ENCODE measurements at regions not wholly inside any gene's neighbourhood (a gene's known extent, or its start where the extent isn't known, plus 50 kb on each side); places are given as distances from the start of the nearest gene placed in this dataset.

DNA sequence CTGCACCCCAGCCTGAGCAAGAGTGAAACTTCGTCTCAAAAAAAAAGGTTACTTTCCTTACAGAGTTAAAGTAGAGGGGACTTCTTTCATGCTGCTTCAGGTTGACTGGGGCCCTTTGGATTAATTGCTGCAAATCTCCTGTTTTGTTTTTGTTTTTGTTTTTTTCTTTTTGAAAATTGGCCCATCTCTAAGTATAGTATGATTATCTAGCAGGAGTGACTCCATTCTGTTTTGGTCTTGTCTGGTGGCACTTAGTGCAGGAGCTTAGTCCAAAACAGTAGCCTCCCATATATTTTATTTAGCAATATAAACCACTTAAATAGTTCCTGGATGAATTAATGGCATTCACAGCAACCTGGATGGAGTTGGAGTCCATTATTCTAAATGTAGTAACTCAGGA is 113.0 kb downstream of the RPL22L1 start:
- no peak for DNase-seq
- H3K9me3 Mint-ChIP-seq: no peaks in the 10 kb centered on the region
- no peak overlapping the region for H3K27ac Mint-ChIP-seq
- H3K4me1 ChIP-seq (ENCODE audit: insufficient read depth, low read length): no peaks in the 10 kb centered on the region
- no peaks in the 10 kb centered on the region for H3K36me3 ChIP-seq (ENCODE audit: insufficient read depth, low read length)
- no peaks in the 10 kb centered on the region for H3K4me1 Mint-ChIP-seq
- no peaks in the 10 kb centered on the region for H3K27me3 ChIP-seq (ENCODE audit: insufficient read depth, low read length, poor library complexity, severe bottlenecking)
- H3K4me3 Mint-ChIP-seq: no peak overlapping the region
- POLR2A ChIA-PET: no interaction called here
- H3K27ac ChIP-seq (ENCODE audit: low read depth, low read length): no peak overlapping the region
- no peaks in the 10 kb centered on the region for H3K36me3 Mint-ChIP-seq
- H3K27me3 Mint-ChIP-seq: peaks cover 11 to 21% of the 10 kb centered on the region in 2 donors
- H3K4me3 ChIP-seq (ENCODE audit: low read length): no peak overlapping the region
- H3K9me3 ChIP-seq (ENCODE audit: low read length): no peaks in the 10 kb centered on the region
- CTCF ChIA-PET: no interaction called here

DNA sequence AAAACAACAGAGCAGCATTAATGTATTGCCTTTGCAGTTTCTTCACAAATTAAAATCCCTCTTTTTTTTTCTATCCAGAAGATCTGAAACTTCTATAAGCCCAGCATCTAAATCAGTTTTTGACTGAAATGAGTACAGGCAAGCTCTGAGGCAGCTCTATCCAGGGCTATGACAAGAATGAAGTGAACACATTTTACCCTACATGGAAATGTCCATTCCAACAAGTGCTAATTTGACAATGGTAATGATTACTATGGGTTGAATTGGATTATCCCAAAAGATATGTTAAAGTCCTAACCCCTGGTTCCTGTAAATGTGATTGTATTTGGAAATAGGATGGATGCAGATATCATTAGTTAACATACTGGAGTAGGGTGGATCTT is 115.7 kb downstream of the RPL22L1 start:
- Histone ChIP-seq H3K27me3 (ENCODE audit: insufficient read depth, low read length, poor library complexity, severe bottlenecking) (no peaks in the 10 kb centered on the region), H3K9me3 (ENCODE audit: low read length) (no peaks in the 10 kb centered on the region), H3K27ac (ENCODE audit: low read depth, low read length) (no peak overlapping the region), H3K36me3 (ENCODE audit: insufficient read depth, low read length) (no peaks in the 10 kb centered on the region), H3K4me3 (ENCODE audit: low read length) (no peak overlapping the region), H3K4me1 (ENCODE audit: insufficient read depth, low read length) (no peaks in the 10 kb centered on the region)
- POLR2A ChIA-PET: no interaction called here
- Mint-ChIP-seq H3K4me1 (no peaks in the 10 kb centered on the region), H3K36me3 (no peaks in the 10 kb centered on the region), H3K27ac (no peak overlapping the region), H3K27me3 (peaks cover 23 to 45% of the 10 kb centered on the region in 2 donors), H3K4me3 (no peak overlapping the region), H3K9me3 (no peaks in the 10 kb centered on the region)
- no peak for DNase-seq
- CTCF ChIA-PET: no interaction called here

DNA sequence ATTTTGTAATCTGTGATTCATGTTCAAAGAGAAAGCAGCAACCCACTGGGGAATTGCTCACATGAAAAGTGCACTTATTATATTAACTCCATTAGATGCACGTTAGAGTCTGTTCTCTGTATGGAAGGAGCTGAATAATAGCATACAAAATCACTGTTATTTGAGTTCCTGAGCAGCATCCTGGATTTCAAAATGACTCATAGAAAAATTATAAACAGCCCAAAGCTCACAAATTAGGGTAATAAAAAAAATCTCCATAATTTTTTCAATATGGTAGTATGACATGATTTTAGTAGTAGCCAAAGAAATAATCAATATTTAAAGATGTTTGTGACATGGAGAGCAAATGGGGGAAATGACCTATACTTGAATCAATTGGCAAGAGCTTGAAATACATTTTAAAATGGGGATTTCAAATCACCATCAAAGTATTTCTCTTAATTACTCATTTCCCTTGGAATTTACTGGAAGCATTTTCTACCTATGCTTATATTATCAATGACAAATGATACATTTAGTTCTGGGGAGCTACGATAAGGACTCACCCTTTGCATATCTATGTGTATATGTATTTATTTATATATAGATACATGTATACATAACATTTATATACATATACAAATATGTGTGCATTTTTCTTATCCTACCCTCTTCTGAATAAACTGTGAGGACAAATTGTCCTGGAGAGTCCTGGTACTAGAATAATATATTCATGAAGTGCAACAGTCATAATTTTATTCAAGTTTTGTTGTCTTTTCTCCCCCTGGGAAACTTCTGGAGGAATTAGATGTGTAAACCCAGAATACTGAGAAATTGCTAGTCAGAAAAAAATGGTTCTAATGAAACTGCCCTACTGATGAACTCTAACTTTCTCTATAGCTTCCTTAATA is 116.3 kb downstream of the RPL22L1 start:
- Histone ChIP-seq H3K36me3 (ENCODE audit: insufficient read depth, low read length) (no peaks in the 10 kb centered on the region), H3K27ac (ENCODE audit: low read depth, low read length) (no peak overlapping the region), H3K9me3 (ENCODE audit: low read length) (no peaks in the 10 kb centered on the region), H3K4me1 (ENCODE audit: insufficient read depth, low read length) (no peaks in the 10 kb centered on the region), H3K4me3 (ENCODE audit: low read length) (no peak overlapping the region), H3K27me3 (ENCODE audit: insufficient read depth, low read length, poor library complexity, severe bottlenecking) (no peaks in the 10 kb centered on the region)
- H3K4me1 Mint-ChIP-seq: no peaks in the 10 kb centered on the region
- H3K36me3 Mint-ChIP-seq: no peaks in the 10 kb centered on the region
- H3K27ac Mint-ChIP-seq: no peak overlapping the region
- no peak overlapping the region for H3K4me3 Mint-ChIP-seq
- DNase-seq: no peak
- no peaks in the 10 kb centered on the region for H3K9me3 Mint-ChIP-seq
- ChIA-PET POLR2A (no interaction called here), CTCF (no interaction called here)
- H3K27me3 Mint-ChIP-seq: peaks cover 25 to 52% of the 10 kb centered on the region in 2 donors

DNA sequence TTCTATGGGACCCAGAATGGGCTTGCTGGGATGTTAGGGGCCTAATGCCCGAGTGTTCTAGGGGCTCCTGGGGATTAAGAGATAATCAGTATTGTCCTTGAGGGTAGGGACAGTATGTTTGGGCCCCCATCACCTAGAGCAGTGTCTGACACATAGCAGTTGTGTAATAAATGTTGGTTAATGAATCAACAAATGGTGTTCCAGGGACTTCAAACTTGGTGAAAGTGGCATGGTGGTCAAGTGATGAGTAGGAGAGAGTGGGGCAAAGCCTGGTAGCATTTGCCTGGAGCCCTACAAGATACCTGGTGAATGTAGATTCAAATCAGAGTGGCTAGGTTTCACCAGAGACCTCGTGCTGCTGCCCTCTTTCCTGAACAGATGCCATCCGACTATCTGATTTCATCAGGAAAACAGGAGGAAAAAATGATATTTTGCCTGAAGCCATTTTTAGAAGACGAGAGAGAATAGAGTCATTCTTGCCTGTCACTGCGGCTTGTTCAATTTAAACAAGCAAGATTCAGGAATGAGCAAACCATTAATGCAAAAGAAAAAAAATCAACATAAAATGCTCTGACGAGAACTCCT is 117.3 kb downstream of the RPL22L1 start:
- H3K27me3 Mint-ChIP-seq: peaks cover 22 to 57% of the 10 kb centered on the region in 2 donors
- Histone ChIP-seq H3K27me3 (ENCODE audit: insufficient read depth, low read length, poor library complexity, severe bottlenecking) (no peaks in the 10 kb centered on the region), H3K4me3 (ENCODE audit: low read length) (no peak overlapping the region), H3K4me1 (ENCODE audit: insufficient read depth, low read length) (no peaks in the 10 kb centered on the region), H3K9me3 (ENCODE audit: low read length) (no peaks in the 10 kb centered on the region), H3K36me3 (ENCODE audit: insufficient read depth, low read length) (no peaks in the 10 kb centered on the region), H3K27ac (ENCODE audit: low read depth, low read length) (no peak overlapping the region)
- ChIA-PET POLR2A (no interaction called here), CTCF (no interaction called here)
- no peak for DNase-seq
- peak overlapping the region in 1 of 8 donors; percentile 53 for H3K27ac Mint-ChIP-seq
- H3K9me3 Mint-ChIP-seq: no peaks in the 10 kb centered on the region
- H3K36me3 Mint-ChIP-seq: no peaks in the 10 kb centered on the region
- no peak overlapping the region for H3K4me3 Mint-ChIP-seq
- H3K4me1 Mint-ChIP-seq: no peaks in the 10 kb centered on the region

DNA sequence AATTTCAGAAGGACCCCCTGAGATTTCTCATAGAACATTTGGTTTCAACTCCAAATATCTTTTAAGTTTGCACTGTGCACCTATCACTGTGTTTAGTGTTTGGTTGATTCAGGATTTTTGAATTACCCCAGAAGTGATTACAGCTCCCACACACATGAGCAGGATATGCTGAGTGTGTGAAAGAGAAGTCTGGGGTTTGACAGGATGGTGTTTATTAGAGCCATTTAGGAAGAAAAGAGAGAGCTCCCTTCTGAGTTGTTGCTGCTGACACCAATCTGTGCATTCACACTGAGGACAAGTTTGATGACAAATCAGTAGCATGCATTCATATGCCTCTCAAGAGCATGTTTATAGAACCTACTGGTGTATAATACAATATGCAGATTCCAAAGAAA is 118.1 kb downstream of the RPL22L1 start:
- no peaks in the 10 kb centered on the region for H3K4me1 Mint-ChIP-seq
- no peaks in the 10 kb centered on the region for H3K36me3 Mint-ChIP-seq
- H3K9me3 Mint-ChIP-seq: no peaks in the 10 kb centered on the region
- ChIA-PET CTCF (no interaction called here), POLR2A (no interaction called here)
- Histone ChIP-seq H3K36me3 (ENCODE audit: insufficient read depth, low read length) (no peaks in the 10 kb centered on the region), H3K27ac (ENCODE audit: low read depth, low read length) (no peak overlapping the region), H3K27me3 (ENCODE audit: insufficient read depth, low read length, poor library complexity, severe bottlenecking) (no peaks in the 10 kb centered on the region), H3K4me3 (ENCODE audit: low read length) (no peak overlapping the region), H3K4me1 (ENCODE audit: insufficient read depth, low read length) (no peaks in the 10 kb centered on the region), H3K9me3 (ENCODE audit: low read length) (no peaks in the 10 kb centered on the region)
- H3K27ac Mint-ChIP-seq: no peak overlapping the region
- H3K27me3 Mint-ChIP-seq: peaks cover 22 to 64% of the 10 kb centered on the region in 2 donors
- no peak overlapping the region for H3K4me3 Mint-ChIP-seq
- no peak for DNase-seq

DNA sequence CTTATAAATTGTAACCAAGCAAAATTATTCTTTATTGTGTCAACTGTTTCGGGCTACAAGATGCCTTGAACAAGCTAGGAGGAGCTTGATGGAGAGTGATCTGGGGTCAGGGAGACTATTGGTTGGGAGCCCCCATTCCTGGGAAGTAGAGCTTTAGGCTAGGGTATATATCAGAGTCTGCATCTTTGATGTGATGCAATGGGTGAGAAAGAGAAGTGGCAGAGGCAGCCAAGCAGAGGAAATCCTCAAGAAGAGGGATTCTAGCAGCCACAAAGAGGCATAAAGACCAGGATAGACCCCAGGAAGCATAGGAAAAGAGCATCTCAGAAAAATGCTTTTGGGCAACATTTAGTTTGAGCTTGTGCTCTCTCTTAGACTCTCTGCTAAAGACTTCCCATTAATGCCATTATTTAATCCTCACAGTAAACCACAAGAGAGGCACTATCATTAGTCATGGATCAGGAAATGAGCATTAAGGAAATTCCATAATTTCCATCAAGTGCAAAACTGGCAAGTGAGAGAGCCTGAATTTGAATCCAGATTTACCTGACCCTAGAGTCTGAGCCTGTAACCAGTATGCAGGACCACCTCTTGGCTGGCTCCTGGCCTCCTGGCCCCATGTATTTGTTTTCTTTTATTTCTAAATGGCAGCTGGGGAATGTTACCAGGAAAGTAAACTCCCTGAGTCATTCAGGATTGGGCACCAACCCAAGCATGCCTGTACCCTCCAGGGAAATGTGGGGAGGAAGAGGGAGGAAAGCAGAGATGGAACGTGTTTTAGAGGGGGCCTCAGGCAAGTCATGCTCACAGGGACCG is 118.7 kb downstream of the RPL22L1 start:
- Histone ChIP-seq H3K9me3 (ENCODE audit: low read length) (no peaks in the 10 kb centered on the region), H3K4me1 (ENCODE audit: insufficient read depth, low read length) (no peaks in the 10 kb centered on the region), H3K27me3 (ENCODE audit: insufficient read depth, low read length, poor library complexity, severe bottlenecking) (no peaks in the 10 kb centered on the region), H3K27ac (ENCODE audit: low read depth, low read length) (no peak overlapping the region), H3K4me3 (ENCODE audit: low read length) (no peak overlapping the region), H3K36me3 (ENCODE audit: insufficient read depth, low read length) (no peaks in the 10 kb centered on the region)
- H3K4me3 Mint-ChIP-seq: no peak overlapping the region
- H3K27me3 Mint-ChIP-seq: peaks cover 22 to 65% of the 10 kb centered on the region in 2 donors
- no peak for DNase-seq
- H3K9me3 Mint-ChIP-seq: peaks cover 0 to 3% (median 0%) of the 10 kb centered on the region in 5 donors
- H3K36me3 Mint-ChIP-seq: no peaks in the 10 kb centered on the region
- no peak overlapping the region for H3K27ac Mint-ChIP-seq
- CTCF ChIA-PET: no interaction called here
- H3K4me1 Mint-ChIP-seq: no peaks in the 10 kb centered on the region
- POLR2A ChIA-PET: no interaction called here

DNA sequence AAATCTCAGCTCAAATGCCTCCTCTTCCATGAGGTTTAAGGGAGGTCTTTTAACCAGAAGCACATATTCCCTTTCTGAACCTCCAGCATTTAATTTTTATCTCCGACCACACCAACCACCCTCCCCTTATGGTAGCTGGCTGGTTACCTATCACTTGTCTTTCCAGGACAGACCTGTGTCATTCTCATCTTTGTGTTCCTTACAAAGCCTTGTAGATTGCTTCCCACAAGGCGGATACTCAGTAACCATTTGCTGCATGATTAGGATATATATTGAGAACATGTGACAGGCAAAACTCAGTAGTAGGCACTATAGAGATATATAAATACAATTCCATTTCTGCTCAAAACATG is 119.5 kb downstream of the RPL22L1 start:
- Histone ChIP-seq H3K36me3 (ENCODE audit: insufficient read depth, low read length) (no peaks in the 10 kb centered on the region), H3K9me3 (ENCODE audit: low read length) (no peaks in the 10 kb centered on the region), H3K27ac (ENCODE audit: low read depth, low read length) (no peak overlapping the region), H3K27me3 (ENCODE audit: insufficient read depth, low read length, poor library complexity, severe bottlenecking) (no peaks in the 10 kb centered on the region), H3K4me3 (ENCODE audit: low read length) (no peak overlapping the region), H3K4me1 (ENCODE audit: insufficient read depth, low read length) (no peaks in the 10 kb centered on the region)
- no peak overlapping the region for H3K27ac Mint-ChIP-seq
- H3K9me3 Mint-ChIP-seq: peaks cover 0 to 3% (median 0%) of the 10 kb centered on the region in 5 donors
- CTCF ChIA-PET: no interaction called here
- H3K27me3 Mint-ChIP-seq: peaks cover 22 to 65% of the 10 kb centered on the region in 2 donors
- no peaks in the 10 kb centered on the region for H3K36me3 Mint-ChIP-seq
- no peak for DNase-seq
- no peak overlapping the region for H3K4me3 Mint-ChIP-seq
- H3K4me1 Mint-ChIP-seq: no peaks in the 10 kb centered on the region
- POLR2A ChIA-PET: no interaction called here

DNA sequence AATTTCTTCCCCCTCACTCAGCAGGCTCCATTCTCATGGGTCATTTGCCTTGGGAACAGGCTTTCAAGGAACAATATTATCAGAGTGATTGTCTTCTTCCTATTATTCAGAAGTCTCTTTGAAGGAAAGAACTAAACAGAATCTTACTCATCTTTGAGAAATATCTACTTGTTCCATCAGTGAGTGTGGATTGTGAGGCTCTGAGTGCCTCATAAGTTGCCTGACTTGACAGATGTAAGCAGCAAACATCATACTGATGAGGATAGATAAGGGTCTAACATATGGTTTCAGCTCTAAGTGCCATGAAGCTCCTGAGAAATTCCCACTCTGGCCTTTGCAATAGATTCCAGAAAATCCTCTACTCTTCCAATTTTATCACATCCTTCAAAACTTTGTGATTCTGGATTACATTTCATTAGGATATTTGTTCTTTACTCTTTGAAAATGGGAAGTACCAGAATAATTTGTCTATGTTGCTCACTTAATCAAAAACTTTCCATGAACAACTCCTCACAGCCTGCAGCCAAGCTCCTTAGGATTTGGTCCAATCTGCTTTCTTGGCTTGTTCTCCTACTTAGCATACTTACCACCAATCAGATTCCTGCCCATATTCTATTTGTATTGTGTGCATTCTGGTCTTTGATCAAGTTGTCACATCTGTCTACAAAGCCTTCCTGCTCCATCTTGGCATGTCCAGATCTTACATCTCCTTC is 120.1 kb downstream of the RPL22L1 start:
- no peak overlapping the region for H3K4me3 Mint-ChIP-seq

More for the DNA sequence above, 120.1 kb downstream of the RPL22L1 start:
- H3K27me3 ChIP-seq (ENCODE audit: insufficient read depth, low read length, poor library complexity, severe bottlenecking): no peaks in the 10 kb centered on the region
- Mint-ChIP-seq H3K4me1 (no peaks in the 10 kb centered on the region), H3K27me3 (peaks cover 22 to 62% of the 10 kb centered on the region in 2 donors), H3K27ac (no peak overlapping the region), H3K9me3 (peaks cover 0 to 3% (median 0%) of the 10 kb centered on the region in 5 donors), H3K36me3 (no peaks in the 10 kb centered on the region)
- no peaks in the 10 kb centered on the region for H3K9me3 ChIP-seq (ENCODE audit: low read length)
- no peak overlapping the region for H3K4me3 ChIP-seq (ENCODE audit: low read length)
- POLR2A ChIA-PET: no interaction called here
- no peaks in the 10 kb centered on the region for H3K4me1 ChIP-seq (ENCODE audit: insufficient read depth, low read length)
- H3K36me3 ChIP-seq (ENCODE audit: insufficient read depth, low read length): no peaks in the 10 kb centered on the region
- CTCF ChIA-PET: no interaction called here
- H3K27ac ChIP-seq (ENCODE audit: low read depth, low read length): no peak overlapping the region
- no peak for DNase-seq
